ENCODE measurements at regions not wholly inside any gene's neighbourhood (a gene's known extent, or its start where the extent isn't known, plus 50 kb on each side); places are given as distances from the start of the nearest gene placed in this dataset.

- DNase-seq (no peak), ATAC-seq (no peak)
- whole genome bisulfite sequencing (ENCODE audit: insufficient coverage, low coverage, low lambda C conversion rate, missing lambda C conversion rate), result 83% methylated on average over 3 of the region's 4 CpGs
- H3K27me3 ChIP-seq, result no peaks in the 10 kb centered on the region
- no peaks in the 10 kb centered on the region for H3K36me3 ChIP-seq
- H3K4me1 ChIP-seq, result peaks cover 0 to 9% (median 0%) of the 10 kb centered on the region in 4 donors
- no peaks in the 10 kb centered on the region for H3K9me3 ChIP-seq
- intact Hi-C loops (cut with DNase I), result no loop called here
- H3K4me3 ChIP-seq, result no peak overlapping the region
- H3K27ac ChIP-seq, result no peak overlapping the region
- TF ChIP-seq, protein P1, sequence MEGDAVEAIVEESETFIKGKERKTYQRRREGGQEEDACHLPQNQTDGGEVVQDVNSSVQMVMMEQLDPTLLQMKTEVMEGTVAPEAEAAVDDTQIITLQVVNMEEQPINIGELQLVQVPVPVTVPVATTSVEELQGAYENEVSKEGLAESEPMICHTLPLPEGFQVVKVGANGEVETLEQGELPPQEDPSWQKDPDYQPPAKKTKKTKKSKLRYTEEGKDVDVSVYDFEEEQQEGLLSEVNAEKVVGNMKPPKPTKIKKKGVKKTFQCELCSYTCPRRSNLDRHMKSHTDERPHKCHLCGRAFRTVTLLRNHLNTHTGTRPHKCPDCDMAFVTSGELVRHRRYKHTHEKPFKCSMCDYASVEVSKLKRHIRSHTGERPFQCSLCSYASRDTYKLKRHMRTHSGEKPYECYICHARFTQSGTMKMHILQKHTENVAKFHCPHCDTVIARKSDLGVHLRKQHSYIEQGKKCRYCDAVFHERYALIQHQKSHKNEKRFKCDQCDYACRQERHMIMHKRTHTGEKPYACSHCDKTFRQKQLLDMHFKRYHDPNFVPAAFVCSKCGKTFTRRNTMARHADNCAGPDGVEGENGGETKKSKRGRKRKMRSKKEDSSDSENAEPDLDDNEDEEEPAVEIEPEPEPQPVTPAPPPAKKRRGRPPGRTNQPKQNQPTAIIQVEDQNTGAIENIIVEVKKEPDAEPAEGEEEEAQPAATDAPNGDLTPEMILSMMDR (IDR thresholded peaks at IDR 0.05), result no peak
- no peak for TF ChIP-seq POLR2A (IDR thresholded peaks at IDR 0.05)
These were observed 161.3 kb downstream of the ZNF608 start for GRCh38 chr5:124584991-124585715.

- H3K9me3 ChIP-seq, result no peaks in the 10 kb centered on the region
- WGBS (ENCODE audit: insufficient coverage, low coverage, low lambda C conversion rate, missing lambda C conversion rate), result 61% methylated on average over 5 of the region's 7 CpGs
These were observed 162.7 kb downstream of the ZNF608 start for GRCh38 chr5:124583469-124584350.

GRCh38 chr5:124582561-124582840 lies 163.9 kb downstream of the ZNF608 start:
- H3K4me3 ChIP-seq, result no peak overlapping the region
- TF ChIP-seq POLR2A (IDR thresholded peaks at IDR 0.05), result no peak
- TF ChIP-seq, protein P1 (IDR thresholded peaks at IDR 0.05), result no peak
- 85% methylated on average over 1 of the region's 1 CpG for WGBS (ENCODE audit: insufficient coverage, low coverage, low lambda C conversion rate, missing lambda C conversion rate)
- no peaks in the 10 kb centered on the region for H3K36me3 ChIP-seq
- intact Hi-C loops (cut with DNase I), result no loop called here
- ATAC-seq, result no peak
- no peaks in the 10 kb centered on the region for H3K9me3 ChIP-seq
- no peak overlapping the region for H3K27ac ChIP-seq
- no peaks in the 10 kb centered on the region for H3K27me3 ChIP-seq
- peaks cover 0 to 9% (median 0%) of the 10 kb centered on the region in 4 donors for H3K4me1 ChIP-seq
- no peak for DNase-seq

More at GRCh38 chr5:124583469-124584350, 162.7 kb downstream of the ZNF608 start:
- peak in 1 of 4 donors; percentile 67 for ATAC-seq
- Histone ChIP-seq H3K4me3 (no peak overlapping the region), H3K27me3 (no peaks in the 10 kb centered on the region), H3K4me1 (peaks cover 0 to 9% (median 0%) of the 10 kb centered on the region in 4 donors), H3K27ac (no peak overlapping the region), H3K36me3 (no peaks in the 10 kb centered on the region)
- intact Hi-C loops (cut with DNase I), result no loop called here
- DNase-seq, result no peak
- TF ChIP-seq, protein P1 (IDR thresholded peaks at IDR 0.05), result no peak
- no peak for TF ChIP-seq POLR2A (IDR thresholded peaks at IDR 0.05)

- ATAC-seq (no peak), DNase-seq (no peak)
- WGBS (ENCODE audit: insufficient coverage, low coverage, low lambda C conversion rate, missing lambda C conversion rate), result 93% methylated on average over 10 of the region's 10 CpGs
- no peaks in the 10 kb centered on the region for H3K9me3 ChIP-seq
- no peak overlapping the region for H3K4me3 ChIP-seq
- TF ChIP-seq, protein P1 (IDR thresholded peaks at IDR 0.05), result no peak
- no peak for TF ChIP-seq POLR2A (IDR thresholded peaks at IDR 0.05)
- no peaks in the 10 kb centered on the region for H3K36me3 ChIP-seq
- no peak overlapping the region for H3K27ac ChIP-seq
- no peaks in the 10 kb centered on the region for H3K27me3 ChIP-seq
- H3K4me1 ChIP-seq, result peaks cover 0 to 9% (median 0%) of the 10 kb centered on the region in 4 donors
- intact Hi-C loops (cut with DNase I), result no loop called here
These were observed 164.5 kb downstream of the ZNF608 start for GRCh38 chr5:124581738-124582560.

All from right lobe of liver (tissue), 6 donors.